ENCODE measurements at regions not wholly inside any gene's neighbourhood (a gene's known extent, or its start where the extent isn't known, plus 50 kb on each side); places are given as distances from the start of the nearest gene placed in this dataset.
A peak's percentile ranks its signal among the peaks of the same experiment; 100 is the strongest.

DNA sequence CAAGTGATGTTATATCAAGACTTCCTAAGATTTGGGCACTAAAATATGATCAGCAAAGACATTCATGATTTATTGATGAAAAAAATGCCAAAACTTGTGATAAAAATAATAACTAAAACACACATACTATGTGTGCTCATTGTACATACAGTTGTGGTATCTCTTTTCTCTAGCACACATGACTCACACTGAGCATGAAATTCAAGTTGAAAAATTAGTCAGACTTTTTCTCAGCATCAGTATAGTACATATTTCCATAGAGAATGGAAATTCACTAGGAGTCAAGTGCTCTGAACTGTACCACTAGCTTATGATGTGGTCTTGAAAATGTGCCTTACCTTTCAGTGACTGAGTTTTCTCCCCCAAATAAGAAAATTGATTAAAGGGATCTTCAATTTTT is 471.8 kb upstream of the FLRT2 start:
- Histone ChIP-seq H3K4me3 (ENCODE audit: low read depth, low read length) (no peak overlapping the region), H2AFZ (ENCODE audit: insufficient read depth, low read length, poor library complexity) (no peak overlapping the region), H3K18ac (ENCODE audit: low read length) (no peak overlapping the region), H2BK5ac (ENCODE audit: low read depth, low read length, poor library complexity) (no peak overlapping the region), H3K36me3 (ENCODE audit: control insufficient read depth in 1 of 2, insufficient read depth in 2 of 2, low read length in 2 of 2) (peaks cover 0 to 2% of the 10 kb centered on the region in 2 experiments), H3K27me3 (ENCODE audit: insufficient read depth, low read length) (no peaks in the 10 kb centered on the region), H3K27ac (ENCODE audit: low read depth, low read length) (no peak overlapping the region), H2BK120ac (ENCODE audit: insufficient read depth, low read length, poor library complexity) (no peak overlapping the region), H3K4me1 (ENCODE audit: control insufficient read depth in 1 of 2, insufficient read depth in 2 of 2, low read length in 2 of 2) (no peaks in the 10 kb centered on the region), H4K8ac (ENCODE audit: low read depth, low read length) (no peak overlapping the region), H4K12ac (ENCODE audit: low read depth, low read length) (no peak overlapping the region), H3K79me1 (ENCODE audit: low read length) (no peaks in the 10 kb centered on the region), H3K79me2 (ENCODE audit: control insufficient read depth, insufficient read depth, low read length, poor library complexity) (no peaks in the 10 kb centered on the region), H2BK12ac (ENCODE audit: low read length) (no peak overlapping the region), H3K9me3 (ENCODE audit: insufficient read depth, low read depth, low read length) (peaks cover 6% of the 10 kb centered on the region), H3K9ac (ENCODE audit: low read length) (no peak overlapping the region), H3K4me2 (ENCODE audit: low read length) (no peak overlapping the region), H3K14ac (ENCODE audit: low read length) (no peak overlapping the region), H4K91ac (ENCODE audit: low read depth, low read length) (no peak overlapping the region), H2AK5ac (ENCODE audit: low read length) (no peak overlapping the region), H3K23ac (ENCODE audit: low read length) (no peak overlapping the region), H3K4ac (ENCODE audit: low read depth, low read length) (no peak overlapping the region)
- DNase-seq: no peak

DNA sequence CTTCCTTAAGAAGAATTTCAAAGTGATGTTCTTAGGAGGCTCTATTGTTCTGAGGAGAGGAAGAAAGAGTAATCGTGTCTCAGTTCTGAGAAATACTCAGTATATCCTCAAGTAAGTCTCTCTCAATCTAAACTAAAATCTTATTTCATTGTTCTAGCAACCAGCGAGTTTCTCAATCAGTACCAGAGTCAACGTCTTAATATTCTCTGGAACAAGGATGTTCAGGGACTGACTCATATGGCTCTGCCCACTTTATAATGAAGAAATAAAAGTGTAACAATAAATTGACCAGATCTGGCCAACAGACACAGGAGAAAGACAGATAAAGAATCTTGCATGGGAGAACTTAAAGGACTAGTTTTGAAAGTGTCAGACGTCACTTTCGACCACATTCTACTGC is 469.8 kb upstream of the FLRT2 start:
- no peaks in the 10 kb centered on the region for H3K36me3 ChIP-seq (ENCODE audit: control insufficient read depth in 1 of 2, insufficient read depth in 2 of 2, low read length in 2 of 2)
- no CpG with 5 or more reads among the region's 5 CpGs for WGBS (ENCODE audit: extremely low coverage, insufficient coverage, insufficient read length)
- H3K23ac ChIP-seq (ENCODE audit: low read length): no peak overlapping the region
- H3K18ac ChIP-seq (ENCODE audit: low read length): no peak overlapping the region
- H2BK12ac ChIP-seq (ENCODE audit: low read length): no peak overlapping the region
- H2AFZ ChIP-seq (ENCODE audit: insufficient read depth, low read length, poor library complexity): no peak overlapping the region
- no peaks in the 10 kb centered on the region for H3K9me3 ChIP-seq (ENCODE audit: insufficient read depth, low read depth, low read length)
- H3K14ac ChIP-seq (ENCODE audit: low read length): no peak overlapping the region
- H3K79me2 ChIP-seq (ENCODE audit: control insufficient read depth, insufficient read depth, low read length, poor library complexity): no peaks in the 10 kb centered on the region
- H2BK120ac ChIP-seq (ENCODE audit: insufficient read depth, low read length, poor library complexity): no peak overlapping the region
- no peak overlapping the region for H2BK5ac ChIP-seq (ENCODE audit: low read depth, low read length, poor library complexity)
- H4K91ac ChIP-seq (ENCODE audit: low read depth, low read length): no peak overlapping the region
- no peak overlapping the region for H3K4me2 ChIP-seq (ENCODE audit: low read length)
- no peaks in the 10 kb centered on the region for H3K79me1 ChIP-seq (ENCODE audit: low read length)
- no peaks in the 10 kb centered on the region for H3K4me1 ChIP-seq (ENCODE audit: control insufficient read depth in 1 of 2, insufficient read depth in 2 of 2, low read length in 2 of 2)
- DNase-seq: no peak
- no peaks in the 10 kb centered on the region for H3K27me3 ChIP-seq (ENCODE audit: insufficient read depth, low read length)
- H4K12ac ChIP-seq (ENCODE audit: low read depth, low read length): no peak overlapping the region
- no peak overlapping the region for H3K27ac ChIP-seq (ENCODE audit: low read depth, low read length)
- H4K8ac ChIP-seq (ENCODE audit: low read depth, low read length): no peak overlapping the region
- H2AK5ac ChIP-seq (ENCODE audit: low read length): no peak overlapping the region
- no peak overlapping the region for H3K4ac ChIP-seq (ENCODE audit: low read depth, low read length)
- no peak overlapping the region for H3K4me3 ChIP-seq (ENCODE audit: low read depth, low read length)
- no peak overlapping the region for H3K9ac ChIP-seq (ENCODE audit: low read length)

DNA sequence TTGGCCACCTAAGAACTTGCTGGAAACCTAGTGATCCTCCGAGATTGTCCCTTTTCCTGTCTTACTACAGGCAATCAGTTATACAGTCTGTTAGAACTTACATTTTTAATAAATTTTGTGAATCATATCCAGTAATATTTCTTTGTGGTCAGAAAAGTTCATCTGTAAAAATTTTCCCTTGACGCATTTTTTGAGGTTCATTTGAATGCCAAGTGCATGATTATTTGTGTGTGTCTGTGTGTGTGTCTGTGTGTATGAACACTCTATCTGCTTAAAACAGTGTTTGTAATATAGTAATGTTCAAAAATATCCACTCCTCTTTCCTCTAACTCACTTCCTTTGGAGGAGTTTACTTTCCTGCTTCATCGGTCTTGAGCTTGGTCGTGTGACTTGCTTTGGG is 468.7 kb upstream of the FLRT2 start:
- Histone ChIP-seq H3K9ac (ENCODE audit: low read length) (no peak overlapping the region), H3K4me2 (ENCODE audit: low read length) (no peak overlapping the region), H2BK5ac (ENCODE audit: low read depth, low read length, poor library complexity) (no peak overlapping the region), H2BK120ac (ENCODE audit: insufficient read depth, low read length, poor library complexity) (no peak overlapping the region), H3K27me3 (ENCODE audit: insufficient read depth, low read length) (no peaks in the 10 kb centered on the region), H2AK5ac (ENCODE audit: low read length) (no peak overlapping the region), H3K4me3 (ENCODE audit: low read depth, low read length) (no peak overlapping the region), H2AFZ (ENCODE audit: insufficient read depth, low read length, poor library complexity) (no peak overlapping the region), H3K18ac (ENCODE audit: low read length) (no peak overlapping the region), H3K79me1 (ENCODE audit: low read length) (no peaks in the 10 kb centered on the region), H3K4me1 (ENCODE audit: control insufficient read depth in 1 of 2, insufficient read depth in 2 of 2, low read length in 2 of 2) (no peaks in the 10 kb centered on the region), H3K27ac (ENCODE audit: low read depth, low read length) (no peak overlapping the region), H3K36me3 (ENCODE audit: control insufficient read depth in 1 of 2, insufficient read depth in 2 of 2, low read length in 2 of 2) (no peaks in the 10 kb centered on the region), H3K23ac (ENCODE audit: low read length) (no peak overlapping the region), H3K79me2 (ENCODE audit: control insufficient read depth, insufficient read depth, low read length, poor library complexity) (no peaks in the 10 kb centered on the region), H3K9me3 (ENCODE audit: insufficient read depth, low read depth, low read length) (no peaks in the 10 kb centered on the region), H4K12ac (ENCODE audit: low read depth, low read length) (no peak overlapping the region), H4K91ac (ENCODE audit: low read depth, low read length) (no peak overlapping the region), H2BK12ac (ENCODE audit: low read length) (no peak overlapping the region), H3K14ac (ENCODE audit: low read length) (no peak overlapping the region), H4K8ac (ENCODE audit: low read depth, low read length) (no peak overlapping the region), H3K4ac (ENCODE audit: low read depth, low read length) (no peak overlapping the region)
- DNase-seq: no peak
- no CpG with 5 or more reads among the region's 4 CpGs for WGBS (ENCODE audit: extremely low coverage, insufficient coverage, insufficient read length)

DNA sequence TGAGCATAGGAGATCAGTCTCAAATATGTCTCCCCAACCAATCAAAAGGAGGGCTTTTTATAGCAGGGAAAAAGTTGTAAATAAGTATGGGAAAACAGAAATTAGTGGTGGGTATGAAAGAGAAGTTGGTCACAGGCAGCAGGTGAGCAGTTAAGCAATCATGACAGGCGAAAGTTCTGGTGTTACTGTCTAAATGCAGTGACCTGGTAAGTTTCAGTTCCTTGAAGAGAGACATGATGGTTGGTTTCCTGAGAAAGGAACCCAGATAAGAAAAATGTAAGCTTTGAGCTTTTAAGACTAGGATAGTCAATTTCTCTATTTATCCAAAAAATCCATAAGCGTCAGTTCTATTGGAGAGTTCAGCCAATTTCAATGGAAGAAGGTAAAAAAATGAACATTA is 466.2 kb upstream of the FLRT2 start:
- H4K8ac ChIP-seq (ENCODE audit: low read depth, low read length): no peak overlapping the region
- H3K4ac ChIP-seq (ENCODE audit: low read depth, low read length): no peak overlapping the region
- H3K4me2 ChIP-seq (ENCODE audit: low read length): no peak overlapping the region
- H3K27ac ChIP-seq (ENCODE audit: low read depth, low read length): no peak overlapping the region
- H3K36me3 ChIP-seq (ENCODE audit: control insufficient read depth in 1 of 2, insufficient read depth in 2 of 2, low read length in 2 of 2): no peaks in the 10 kb centered on the region
- no peaks in the 10 kb centered on the region for H3K79me1 ChIP-seq (ENCODE audit: low read length)
- no peak overlapping the region for H3K23ac ChIP-seq (ENCODE audit: low read length)
- H3K4me3 ChIP-seq (ENCODE audit: low read depth, low read length): no peak overlapping the region
- H3K14ac ChIP-seq (ENCODE audit: low read length): no peak overlapping the region
- H3K4me1 ChIP-seq (ENCODE audit: control insufficient read depth in 1 of 2, insufficient read depth in 2 of 2, low read length in 2 of 2): no peaks in the 10 kb centered on the region
- WGBS (ENCODE audit: extremely low coverage, insufficient coverage, insufficient read length): no CpG with 5 or more reads among the region's 2 CpGs
- no peak for DNase-seq
- H3K27me3 ChIP-seq (ENCODE audit: insufficient read depth, low read length): no peaks in the 10 kb centered on the region
- H3K9ac ChIP-seq (ENCODE audit: low read length): no peak overlapping the region
- H2AK5ac ChIP-seq (ENCODE audit: low read length): no peak overlapping the region
- no peaks in the 10 kb centered on the region for H3K79me2 ChIP-seq (ENCODE audit: control insufficient read depth, insufficient read depth, low read length, poor library complexity)
- H3K18ac ChIP-seq (ENCODE audit: low read length): no peak overlapping the region
- no peak overlapping the region for H2BK120ac ChIP-seq (ENCODE audit: insufficient read depth, low read length, poor library complexity)
- no peak overlapping the region for H2BK12ac ChIP-seq (ENCODE audit: low read length)
- no peak overlapping the region for H2BK5ac ChIP-seq (ENCODE audit: low read depth, low read length, poor library complexity)
- no peaks in the 10 kb centered on the region for H3K9me3 ChIP-seq (ENCODE audit: insufficient read depth, low read depth, low read length)
- no peak overlapping the region for H4K91ac ChIP-seq (ENCODE audit: low read depth, low read length)
- no peak overlapping the region for H4K12ac ChIP-seq (ENCODE audit: low read depth, low read length)
- no peak overlapping the region for H2AFZ ChIP-seq (ENCODE audit: insufficient read depth, low read length, poor library complexity)

DNA sequence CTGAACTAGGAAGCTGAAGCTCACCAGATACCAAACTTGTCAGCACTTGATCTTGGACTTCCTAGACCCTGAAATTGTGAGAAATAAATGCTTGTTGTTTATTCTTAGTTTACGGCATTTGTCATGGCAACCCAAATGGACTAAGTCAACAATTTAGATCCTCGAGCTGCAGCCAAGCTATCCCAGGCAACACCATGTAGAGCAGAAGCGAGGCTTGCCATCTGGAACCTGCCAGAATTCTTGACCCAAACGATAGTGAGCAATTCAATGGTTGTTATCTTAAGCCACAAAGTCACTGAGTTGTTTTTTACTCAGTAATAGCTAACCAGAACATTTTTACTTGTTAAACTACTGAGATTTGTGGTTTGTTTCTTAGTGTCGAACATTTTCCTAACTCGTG is 458.5 kb upstream of the FLRT2 start:
- no peak overlapping the region for H3K18ac ChIP-seq (ENCODE audit: low read length)
- DNase-seq: no peak

More for the DNA sequence above, 458.5 kb upstream of the FLRT2 start:
- no peak overlapping the region for H3K4ac ChIP-seq (ENCODE audit: low read depth, low read length)
- H2AK5ac ChIP-seq (ENCODE audit: low read length): no peak overlapping the region
- no peak overlapping the region for H4K8ac ChIP-seq (ENCODE audit: low read depth, low read length)
- H2AFZ ChIP-seq (ENCODE audit: insufficient read depth, low read length, poor library complexity): no peak overlapping the region
- peak overlapping the region; percentile 81 for H3K23ac ChIP-seq (ENCODE audit: low read length)
- no peaks in the 10 kb centered on the region for H3K4me1 ChIP-seq (ENCODE audit: control insufficient read depth in 1 of 2, insufficient read depth in 2 of 2, low read length in 2 of 2)
- no peaks in the 10 kb centered on the region for H3K27me3 ChIP-seq (ENCODE audit: insufficient read depth, low read length)
- no peaks in the 10 kb centered on the region for H3K36me3 ChIP-seq (ENCODE audit: control insufficient read depth in 1 of 2, insufficient read depth in 2 of 2, low read length in 2 of 2)
- H2BK12ac ChIP-seq (ENCODE audit: low read length): no peak overlapping the region
- no peaks in the 10 kb centered on the region for H3K79me1 ChIP-seq (ENCODE audit: low read length)
- H4K12ac ChIP-seq (ENCODE audit: low read depth, low read length): no peak overlapping the region
- no peak overlapping the region for H3K14ac ChIP-seq (ENCODE audit: low read length)
- no peaks in the 10 kb centered on the region for H3K79me2 ChIP-seq (ENCODE audit: control insufficient read depth, insufficient read depth, low read length, poor library complexity)
- no peak overlapping the region for H2BK120ac ChIP-seq (ENCODE audit: insufficient read depth, low read length, poor library complexity)
- no peak overlapping the region for H4K91ac ChIP-seq (ENCODE audit: low read depth, low read length)
- no peak overlapping the region for H3K27ac ChIP-seq (ENCODE audit: low read depth, low read length)
- H3K9ac ChIP-seq (ENCODE audit: low read length): no peak overlapping the region
- H3K9me3 ChIP-seq (ENCODE audit: insufficient read depth, low read depth, low read length): no peaks in the 10 kb centered on the region
- H3K4me3 ChIP-seq (ENCODE audit: low read depth, low read length): no peak overlapping the region
- no peak overlapping the region for H2BK5ac ChIP-seq (ENCODE audit: low read depth, low read length, poor library complexity)
- WGBS (ENCODE audit: extremely low coverage, insufficient coverage, insufficient read length): no CpG with 5 or more reads among the region's 6 CpGs
- no peak overlapping the region for H3K4me2 ChIP-seq (ENCODE audit: low read length)
